ENCODE measurements at regions not wholly inside any gene's neighbourhood (a gene's known extent, or its start where the extent isn't known, plus 50 kb on each side); places are given as distances from the start of the nearest gene placed in this dataset.

DNA sequence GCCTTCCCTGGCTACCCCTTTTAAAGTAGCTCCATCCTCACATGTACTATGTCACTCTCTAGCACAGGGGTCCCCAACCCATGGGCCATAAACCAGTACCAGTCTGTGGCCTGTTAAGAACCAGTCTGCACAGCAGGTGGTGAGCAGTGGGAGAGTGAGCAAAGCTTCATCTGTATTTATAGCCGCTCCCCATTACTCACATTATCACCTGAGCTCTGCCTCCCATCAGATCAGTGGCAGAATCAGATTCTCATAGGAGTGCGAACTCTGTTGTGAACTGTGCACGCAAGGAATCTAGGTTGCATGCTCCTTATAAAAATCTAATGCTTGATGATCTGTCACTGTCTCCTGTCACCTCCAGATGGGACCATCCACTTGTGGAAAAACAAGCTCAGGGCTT is 116.6 kb upstream of the FOXD3 start:
- DNase-seq = no peak

- no peak for DNase-seq
Observed at GRCh38 chr1:63214553-63214952, 107.8 kb upstream of the FOXD3 start.

GRCh38 chr1:63223426-63223825 is 98.9 kb upstream of the FOXD3 start:
- DNase-seq = no peak

DNA sequence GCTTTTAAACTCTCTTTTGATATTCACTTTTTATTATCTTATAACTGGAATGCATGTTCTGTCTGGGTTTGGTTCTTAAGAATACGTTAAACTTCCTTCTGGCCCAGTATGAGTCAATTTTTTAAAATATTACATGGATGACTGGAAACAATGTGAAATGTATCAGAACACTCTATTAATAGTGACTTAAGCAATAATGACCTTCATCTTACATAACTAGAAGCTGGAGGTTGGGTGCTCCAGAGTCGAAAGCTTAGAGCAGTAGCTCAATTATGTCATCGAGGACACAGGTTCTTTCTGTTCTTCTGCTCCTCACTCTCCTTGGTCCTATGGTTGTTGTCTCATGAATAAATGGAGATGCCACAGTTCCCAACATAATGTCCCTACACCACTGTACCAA is 91.6 kb upstream of the FOXD3 start:
- no peak for DNase-seq

GRCh38 chr1:63238721-63239120 is 83.6 kb upstream of the FOXD3 start:
- DNase-seq = no peak

GRCh38 chr1:63245186-63245585 is 77.2 kb upstream of the FOXD3 start:
- no peak for DNase-seq

- no peak for DNase-seq
Observed at GRCh38 chr1:63248216-63248615, 74.2 kb upstream of the FOXD3 start.

GRCh38 chr1:63255153-63255552 is 67.2 kb upstream of the FOXD3 start:
- DNase-seq = no peak

GRCh38 chr1:63261736-63262458 is 60.5 kb upstream of the FOXD3 start:
- no peak for DNase-seq

GRCh38 chr1:63262459-63262770 is 60.0 kb upstream of the FOXD3 start:
- DNase-seq = no peak

DNA sequence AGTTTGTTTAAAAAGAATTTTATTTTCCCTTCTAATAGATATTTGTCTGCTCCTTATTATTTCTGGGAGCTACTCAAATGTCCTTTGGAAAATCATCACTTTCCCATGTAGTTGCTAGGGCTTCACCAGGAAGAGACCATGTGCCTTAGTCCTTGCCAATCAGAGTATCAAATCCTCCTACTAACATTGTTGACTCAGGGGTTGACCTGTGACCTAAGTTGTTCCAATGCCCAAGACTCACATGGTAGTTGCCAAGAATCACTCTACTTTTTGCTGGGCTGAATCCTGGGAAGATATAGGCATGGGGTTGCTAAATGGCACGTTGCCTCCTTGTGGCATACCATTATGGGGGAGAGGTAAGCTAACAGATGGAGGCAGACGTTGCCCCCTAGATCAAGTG is 58.2 kb upstream of the FOXD3 start:
- DNase-seq = no peak

- no peak for DNase-seq
Observed at GRCh38 chr1:63266857-63267256, 55.5 kb upstream of the FOXD3 start.

DNA sequence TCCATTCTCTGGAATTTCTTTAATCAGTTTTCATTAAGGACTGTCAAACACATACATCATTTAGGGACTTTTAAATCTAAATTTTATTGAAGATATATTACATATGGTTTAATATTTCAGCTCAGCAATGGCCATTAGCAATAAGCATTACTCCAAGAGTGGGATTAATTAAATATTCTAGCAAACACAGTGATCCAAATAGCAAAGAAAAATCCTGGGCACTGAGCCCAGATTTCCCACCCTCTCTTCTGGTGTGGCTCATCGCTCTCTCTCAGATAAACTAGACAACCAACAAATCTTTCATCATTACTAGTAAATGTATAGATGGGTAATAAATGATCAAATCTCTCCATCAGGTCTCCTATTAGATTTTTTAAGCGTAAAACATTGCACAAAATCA is 53.5 kb upstream of the FOXD3 start:
- DNase-seq = peak; percentile 17

DNA sequence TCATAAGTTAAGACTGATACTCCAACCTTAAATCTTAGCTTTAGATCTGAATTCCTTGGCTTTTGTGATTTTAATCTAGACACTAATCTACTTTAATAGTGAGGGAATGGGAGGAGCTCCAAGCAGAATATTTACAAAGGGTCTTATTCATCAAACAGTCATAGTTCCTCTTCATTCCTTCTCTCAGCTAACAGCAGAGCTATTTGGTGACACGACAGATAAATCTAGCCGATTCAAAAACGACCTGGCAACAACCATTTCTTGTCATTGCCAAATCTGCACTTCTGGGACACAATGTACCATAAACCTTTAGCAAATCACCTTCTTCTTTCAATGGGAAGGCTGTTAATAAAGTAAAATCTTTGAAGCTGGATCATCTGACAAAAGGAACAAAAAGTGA is 52.8 kb upstream of the FOXD3 start:
- DNase-seq = no peak
